Heart left ventricle (tissue), 13 donors: ENCODE measurements at regions not wholly inside any gene's neighbourhood (a gene's known extent, or its start where the extent isn't known, plus 50 kb on each side); places are given as distances from the start of the nearest gene placed in this dataset.
"Not testable (repeated sequence)": the region's sequence is repeated elsewhere in the genome, so short reads cannot be mapped to it uniquely, and the experiment has no call there.

Experiments
- CTCF ChIP-seq, 12 donors: fragments of 200-600 bp; sonication (generic) in 4 of 12; IDR thresholded peaks; one replicate each; pipeline versions ENCODE4 v1.5.0 to v1.8.0; 2018 to 2022; ENCODE audit warnings: antibody characterized with exemption in 12 of 12, mild to moderate bottlenecking in 5 of 12
- POLR2A ChIP-seq, 2 donors: fragments of 450-650 bp; IDR thresholded peaks; one replicate each; pipeline ENCODE4 v1.6.1; 2017; ENCODE audit warnings: antibody characterized with exemption in 2 of 2, mild to moderate bottlenecking in 2 of 2, moderate library complexity in 2 of 2
- donor health status: ischemic (EF 13 %, LVEDD 7.1; RV severe dilation, severe dysfunction).
- donor health status: DM: no; HTN: yes; CAD: no.
- donor health status: DM: no; HTN: no; CAD: no.
- donor health status: ischemic (EF 25% LVEDD 6.9; RV normal size, moderate dysfunction).
- donor health status: ischemic (EF 25% LVEDD 5.7; RV mildly dilated, moderate dysfunction).
- donor health status: ischemic (EF 35%, LVEDD 5.7; RV mildly dilated, moderate dysfunction).
- donor health status: nonischemic (EF 11% LVEDD 7.7; RV severe dilation, severe dysfunction).
- donor health status: DM: yes; HTN: yes; CAD: no.
- donor health status: PGD.
- donor health status: ischemic (EF 29% LVEDD 5.4; RV normal size, mild dysfunction).
- donor health status: nonischemic (EF 23%, LVEDD 6.1; RV moderate dilation, normal function).

- TF ChIP-seq CTCF, POLR2A (IDR thresholded peaks at IDR 0.05): not testable (repeated sequence)
Measured at GRCh38 chrY:22499756-22500155, 96.5 kb downstream of the RBMY1J start.
